HL-60 (cell line): ENCODE measurements at regions not wholly inside any gene's neighbourhood (a gene's known extent, or its start where the extent isn't known, plus 50 kb on each side); places are given as distances from the start of the nearest gene placed in this dataset.

Experiments used
- DNase-seq, 2 experiments: peaks; one replicate each; pipeline ENCODE4 v3.0.0-alpha.2; 2010 to 2020; ENCODE audit warnings: low read depth in 1 of 2, low spot score in 1 of 2
- H3K27ac ChIP-seq: fragments of 250-450 bp; sonication (Bioruptor Pico); replicated peaks from 2 replicates; pipeline ENCODE4 v1.5.1; 2020; ENCODE audit warnings: mild to moderate bottlenecking, moderate library complexity
- H3K27me3 ChIP-seq: fragments of 250-450 bp; sonication (Bioruptor Pico); 2 replicates; pipeline ENCODE4 v1.5.1; 2021; ENCODE audit warnings: mild to moderate bottlenecking, moderate library complexity; ENCODE audit not compliant: insufficient read depth, poor library complexity, severe bottlenecking
- H3K4me3 ChIP-seq: replicated peaks from 2 replicates; pipeline ENCODE4 v1.5.1; 2011; ENCODE audit warnings: mild to moderate bottlenecking, control low read depth, low read length; ENCODE audit not compliant: insufficient read depth
- CTCF ChIP-seq: IDR thresholded peaks from one replicate; pipeline ENCODE4 v1.5.1; 2011; ENCODE audit warnings: low read length, control low read depth, inconsistent platforms; ENCODE audit not compliant: insufficient read depth
- GABPA ChIP-seq: IDR thresholded peaks from 2 replicates; pipeline ENCODE4 v1.6.1; 2012; ENCODE audit warnings: low read depth
- POLR2AphosphoS5 ChIP-seq: IDR thresholded peaks from 2 replicates; pipeline ENCODE4 v1.6.1; 2012; ENCODE audit warnings: low read depth
- SPI1 ChIP-seq: IDR thresholded peaks from 2 replicates; pipeline ENCODE4 v1.6.1; 2012; ENCODE audit warnings: low read depth, mild to moderate bottlenecking, borderline replicate concordance
- TF ChIP-seq, protein P1 (sequence below): IDR thresholded peaks from 2 replicates; pipeline ENCODE4 v1.6.1; 2012; ENCODE audit warnings: low read depth; ENCODE audit not compliant: insufficient replicate concordance

DNA sequence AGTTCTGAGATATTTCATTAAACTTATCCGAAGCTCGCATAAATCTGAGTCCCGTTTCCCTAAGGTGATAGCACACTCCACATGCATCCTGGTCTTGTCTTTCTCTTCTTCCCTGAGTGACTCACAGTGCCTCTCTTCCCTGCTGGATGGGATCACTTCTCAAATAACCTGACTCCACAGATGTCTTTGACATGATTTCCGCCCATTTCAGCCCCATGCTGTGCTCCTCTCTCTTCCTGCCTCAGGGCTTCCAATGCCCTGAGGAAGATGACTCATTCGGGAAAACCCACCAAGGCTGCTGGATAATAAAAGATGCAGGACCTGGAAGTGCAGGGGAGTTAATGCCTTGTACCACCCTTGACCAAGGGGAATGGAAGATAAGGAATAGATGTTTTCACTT lies 441.7 kb upstream of the SOX11 start:
- DNase-seq, result no peak
- Histone ChIP-seq H3K27ac (no peak overlapping the region), H3K4me3 (no peak overlapping the region), H3K27me3 (no peaks in the 10 kb centered on the region)
- TF ChIP-seq GABPA, result no peak
- TF ChIP-seq POLR2AphosphoS5, result no peak
- no peak for TF ChIP-seq CTCF

DNA sequence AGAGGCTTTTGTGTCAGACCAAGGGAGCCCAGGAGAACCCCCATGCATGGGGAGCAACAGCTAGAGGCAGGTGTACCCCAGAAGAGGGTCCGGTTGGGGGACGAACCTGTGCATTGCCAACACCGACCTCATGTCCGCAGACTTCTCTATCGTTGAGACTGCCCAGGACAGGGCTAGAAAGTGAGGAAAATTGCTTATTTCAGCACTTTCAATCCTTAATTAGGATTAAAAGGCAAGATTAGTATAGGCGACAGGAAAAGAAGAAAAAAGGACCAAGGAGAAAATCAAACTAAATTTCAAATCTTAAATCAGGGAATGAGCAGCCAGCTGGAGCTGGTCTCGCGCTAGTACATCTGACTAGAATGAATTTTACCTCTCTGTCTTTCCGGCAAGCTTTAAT lies 438.9 kb upstream of the SOX11 start:
- no peaks in the 10 kb centered on the region for H3K27me3 ChIP-seq
- H3K27ac ChIP-seq, result no peak overlapping the region
- H3K4me3 ChIP-seq, result no peak overlapping the region
- no peak for DNase-seq
- TF ChIP-seq CTCF (no peak), POLR2AphosphoS5 (no peak), SPI1 (no peak), GABPA (no peak)
- TF ChIP-seq, protein P1, sequence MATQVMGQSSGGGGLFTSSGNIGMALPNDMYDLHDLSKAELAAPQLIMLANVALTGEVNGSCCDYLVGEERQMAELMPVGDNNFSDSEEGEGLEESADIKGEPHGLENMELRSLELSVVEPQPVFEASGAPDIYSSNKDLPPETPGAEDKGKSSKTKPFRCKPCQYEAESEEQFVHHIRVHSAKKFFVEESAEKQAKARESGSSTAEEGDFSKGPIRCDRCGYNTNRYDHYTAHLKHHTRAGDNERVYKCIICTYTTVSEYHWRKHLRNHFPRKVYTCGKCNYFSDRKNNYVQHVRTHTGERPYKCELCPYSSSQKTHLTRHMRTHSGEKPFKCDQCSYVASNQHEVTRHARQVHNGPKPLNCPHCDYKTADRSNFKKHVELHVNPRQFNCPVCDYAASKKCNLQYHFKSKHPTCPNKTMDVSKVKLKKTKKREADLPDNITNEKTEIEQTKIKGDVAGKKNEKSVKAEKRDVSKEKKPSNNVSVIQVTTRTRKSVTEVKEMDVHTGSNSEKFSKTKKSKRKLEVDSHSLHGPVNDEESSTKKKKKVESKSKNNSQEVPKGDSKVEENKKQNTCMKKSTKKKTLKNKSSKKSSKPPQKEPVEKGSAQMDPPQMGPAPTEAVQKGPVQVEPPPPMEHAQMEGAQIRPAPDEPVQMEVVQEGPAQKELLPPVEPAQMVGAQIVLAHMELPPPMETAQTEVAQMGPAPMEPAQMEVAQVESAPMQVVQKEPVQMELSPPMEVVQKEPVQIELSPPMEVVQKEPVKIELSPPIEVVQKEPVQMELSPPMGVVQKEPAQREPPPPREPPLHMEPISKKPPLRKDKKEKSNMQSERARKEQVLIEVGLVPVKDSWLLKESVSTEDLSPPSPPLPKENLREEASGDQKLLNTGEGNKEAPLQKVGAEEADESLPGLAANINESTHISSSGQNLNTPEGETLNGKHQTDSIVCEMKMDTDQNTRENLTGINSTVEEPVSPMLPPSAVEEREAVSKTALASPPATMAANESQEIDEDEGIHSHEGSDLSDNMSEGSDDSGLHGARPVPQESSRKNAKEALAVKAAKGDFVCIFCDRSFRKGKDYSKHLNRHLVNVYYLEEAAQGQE, result no peak

- H3K4me3 ChIP-seq, result no peak overlapping the region
- H3K27me3 ChIP-seq, result no peaks in the 10 kb centered on the region
- DNase-seq, result no peak
- no peak overlapping the region for H3K27ac ChIP-seq
- TF ChIP-seq GABPA (no peak), CTCF (no peak), POLR2AphosphoS5 (no peak), SPI1 (no peak)
- TF ChIP-seq, protein P1, result no peak
Observed at GRCh38 chr2:5254791-5255332, 437.3 kb upstream of the SOX11 start.

DNA sequence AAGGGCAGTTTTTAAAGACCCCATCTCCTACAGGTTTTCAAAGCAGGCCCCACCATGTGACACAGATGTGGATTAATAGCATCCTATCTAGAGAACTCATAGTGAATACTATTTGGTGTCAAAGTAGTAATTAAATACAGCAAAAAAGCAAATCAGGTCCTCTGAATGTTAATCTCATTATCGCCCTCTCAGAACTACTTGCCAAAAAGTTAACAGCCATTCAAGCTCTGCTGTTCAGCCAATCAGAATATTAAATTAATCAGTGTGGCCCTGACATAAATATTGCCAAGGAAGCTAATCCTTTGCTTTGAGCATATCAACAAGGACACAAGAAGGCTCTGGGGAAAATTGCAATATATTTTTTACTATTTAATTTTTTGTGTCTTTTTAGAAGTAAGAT lies 428.9 kb upstream of the SOX11 start:
- Histone ChIP-seq H3K27ac (no peak overlapping the region), H3K4me3 (no peak overlapping the region), H3K27me3 (no peaks in the 10 kb centered on the region)
- no peak for TF ChIP-seq CTCF
- TF ChIP-seq, protein P1, result no peak
- no peak for TF ChIP-seq GABPA
- no peak for TF ChIP-seq SPI1
- TF ChIP-seq POLR2AphosphoS5, result no peak
- DNase-seq, result no peak
